Endodermal cell (in vitro differentiated cells): ENCODE measurements at regions not wholly inside any gene's neighbourhood (a gene's known extent, or its start where the extent isn't known, plus 50 kb on each side); places are given as distances from the start of the nearest gene placed in this dataset.

Source experiments
- DNase-seq: peaks from one replicate; pipeline ENCODE4 v3.0.0-alpha.2; 2017
- H3K27ac ChIP-seq: 2 replicates; pipeline ENCODE4 v1.5.1; 2013; ENCODE audit warnings: mild to moderate bottlenecking, low read depth, low read length, moderate library complexity
- H3K27me3 ChIP-seq: 2 replicates; pipeline ENCODE4 v1.6.1; 2013; ENCODE audit warnings: mild to moderate bottlenecking, low read length, moderate library complexity; ENCODE audit not compliant: insufficient read depth, control insufficient read depth, poor library complexity, severe bottlenecking
- H3K36me3 ChIP-seq: 2 replicates; pipeline ENCODE4 v1.7.0; 2013; ENCODE audit warnings: mild to moderate bottlenecking, low read length, moderate library complexity; ENCODE audit not compliant: control insufficient read depth, insufficient read depth
- H3K4me1 ChIP-seq: one replicate; pipeline ENCODE4 v1.7.0; 2013; ENCODE audit warnings: low read length; ENCODE audit not compliant: control insufficient read depth, insufficient read depth
- H3K4me3 ChIP-seq: 2 replicates; pipeline ENCODE4 v1.5.1; 2013; ENCODE audit warnings: mild to moderate bottlenecking, low read length, moderate library complexity
- H3K9ac ChIP-seq: 2 replicates; pipeline ENCODE4 v1.6.1; 2013; ENCODE audit warnings: mild to moderate bottlenecking, low read length, moderate library complexity; ENCODE audit not compliant: poor library complexity, severe bottlenecking; ENCODE audit errors: extremely low read depth
- H3K9me3 ChIP-seq: 2 replicates; pipeline ENCODE4 v1.6.1; 2013; ENCODE audit warnings: mild to moderate bottlenecking, low read length, moderate library complexity; ENCODE audit not compliant: control insufficient read depth
- H3K27ac Mint-ChIP-seq: 2 replicates; pipeline ENCODE4 v1.8.0; 2020; ENCODE audit warnings: mixed read lengths
- H3K27me3 Mint-ChIP-seq: 2 replicates; pipeline ENCODE4 v1.8.0; 2021; ENCODE audit warnings: mild to moderate bottlenecking, mixed read lengths; ENCODE audit not compliant: insufficient read depth
- H3K36me3 Mint-ChIP-seq: 2 replicates; pipeline ENCODE4 v1.8.0; 2020; ENCODE audit warnings: low read depth, mixed read lengths
- H3K4me1 Mint-ChIP-seq: 2 replicates; pipeline ENCODE4 v1.8.0; 2020; ENCODE audit warnings: mixed read lengths
- H3K4me3 Mint-ChIP-seq: 2 replicates; pipeline ENCODE4 v1.8.0; 2020; ENCODE audit warnings: mild to moderate bottlenecking, moderate library complexity, mixed read lengths
- H3K9me3 Mint-ChIP-seq: 2 replicates; pipeline ENCODE4 v1.8.0; 2020; ENCODE audit warnings: mild to moderate bottlenecking, mixed read lengths
- CTCF ChIP-seq: fragments of 200-600 bp; sonication (generic); conservative IDR thresholded peaks from 2 replicates; pipeline ENCODE4 v1.5.0; 2021; ENCODE audit warnings: antibody characterized with exemption, mild to moderate bottlenecking
- WGBS, 2 experiments: methylation state at CpG; one replicate each; pipeline versions ENCODE4 v1.1.5 to v1.1.7; 2013; ENCODE audit warnings: missing lambda C conversion rate in 2 of 2, mixed read lengths in 1 of 2; ENCODE audit not compliant: insufficient coverage in 1 of 2, insufficient read length in 1 of 2; 5-methylcytosine and 5-hydroxymethylcytosine counted together

- Mint-ChIP-seq H3K4me1 (peaks cover 2% of the 10 kb centered on the region), H3K9me3 (peaks cover 19% of the 10 kb centered on the region), H3K27me3 (peaks cover 4% of the 10 kb centered on the region), H3K4me3 (no peak overlapping the region), H3K27ac (no peak overlapping the region), H3K36me3 (no peaks in the 10 kb centered on the region)
- no peak overlapping the region for H3K9ac ChIP-seq
- no peak for DNase-seq
- H3K9me3 ChIP-seq: peaks cover 13% of the 10 kb centered on the region
- no peaks in the 10 kb centered on the region for H3K27me3 ChIP-seq
- no peaks in the 10 kb centered on the region for H3K36me3 ChIP-seq
- no peak overlapping the region for H3K4me3 ChIP-seq
- H3K4me1 ChIP-seq: no peaks in the 10 kb centered on the region
- H3K27ac ChIP-seq: no peak overlapping the region
- no peak for TF ChIP-seq CTCF
- 93 to 94% methylated on average over 4 to 5 of the region's 5 CpGs for WGBS, 2 experiments
Measured at GRCh38 chr9:108225149-108225800, 630.5 kb downstream of the ACTL7B start.

GRCh38 chr9:108224716-108225115, 631.1 kb downstream of the ACTL7B start:
- Histone ChIP-seq H3K9me3 (peaks cover 9% of the 10 kb centered on the region), H3K9ac (no peak overlapping the region), H3K36me3 (no peaks in the 10 kb centered on the region), H3K4me1 (no peaks in the 10 kb centered on the region), H3K27me3 (no peaks in the 10 kb centered on the region), H3K27ac (no peak overlapping the region), H3K4me3 (no peak overlapping the region)
- no peak overlapping the region for H3K27ac Mint-ChIP-seq
- WGBS, 2 experiments: 92 to 94% methylated on average over 3 of the region's 3 CpGs
- peaks cover 4% of the 10 kb centered on the region for H3K27me3 Mint-ChIP-seq
- peaks cover 13% of the 10 kb centered on the region for H3K9me3 Mint-ChIP-seq
- DNase-seq: no peak
- TF ChIP-seq CTCF: no peak
- no peak overlapping the region for H3K4me3 Mint-ChIP-seq
- H3K4me1 Mint-ChIP-seq: peaks cover 2% of the 10 kb centered on the region
- H3K36me3 Mint-ChIP-seq: no peaks in the 10 kb centered on the region

GRCh38 chr9:108219664-108220063, 636.1 kb downstream of the ACTL7B start:
- Histone ChIP-seq H3K4me3 (no peak overlapping the region), H3K9me3 (no peaks in the 10 kb centered on the region), H3K9ac (no peak overlapping the region), H3K4me1 (no peaks in the 10 kb centered on the region), H3K27me3 (no peaks in the 10 kb centered on the region), H3K36me3 (no peaks in the 10 kb centered on the region), H3K27ac (no peak overlapping the region)
- no peak for TF ChIP-seq CTCF
- Mint-ChIP-seq H3K36me3 (no peaks in the 10 kb centered on the region), H3K4me3 (no peak overlapping the region), H3K27ac (no peak overlapping the region), H3K4me1 (no peaks in the 10 kb centered on the region), H3K9me3 (no peaks in the 10 kb centered on the region), H3K27me3 (no peaks in the 10 kb centered on the region)
- no peak for DNase-seq
- 91 to 100% methylated on average over 2 to 4 of the region's 4 CpGs for WGBS, 2 experiments
